T-helper 22 cell (primary cell): ENCODE measurements at regions not wholly inside any gene's neighbourhood (a gene's known extent, or its start where the extent isn't known, plus 50 kb on each side); places are given as distances from the start of the nearest gene placed in this dataset.

Source experiments
- DNase-seq: peaks from one replicate; pipeline ENCODE4 v3.0.0-alpha.2; 2020; ENCODE audit warnings: low read depth

DNA sequence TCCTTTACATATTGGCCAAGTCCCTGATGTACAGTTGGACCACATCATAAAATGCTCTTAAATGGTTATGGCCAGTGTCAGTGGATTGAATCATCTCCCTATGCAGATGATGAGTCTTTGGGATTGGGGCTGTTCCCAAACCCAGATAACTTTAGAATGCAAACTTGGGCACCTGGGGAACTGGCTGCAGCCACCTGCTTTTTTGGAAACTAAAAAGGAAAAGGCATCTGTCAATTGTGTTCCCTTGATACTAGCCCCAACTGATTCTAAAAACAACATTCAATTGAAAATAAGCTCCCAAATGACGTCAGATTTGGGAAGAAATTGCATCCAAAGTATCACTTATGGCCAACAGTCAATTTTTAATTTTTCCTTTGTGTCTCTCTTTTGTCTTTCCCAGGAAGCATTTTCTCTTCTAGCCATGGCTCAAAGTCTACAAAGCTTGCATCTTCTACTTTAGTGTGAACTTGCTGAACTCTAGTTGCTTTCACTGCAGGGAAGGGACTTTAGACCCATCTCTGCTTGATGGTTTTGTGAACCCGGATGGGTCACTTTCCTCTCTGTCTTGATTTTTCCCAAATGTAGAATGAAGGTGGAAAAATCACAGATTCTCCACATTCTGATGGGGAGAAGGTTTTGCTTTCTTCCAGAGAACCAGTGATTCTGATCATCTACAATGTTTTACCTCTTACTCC lies 402.3 kb upstream of the USP24 start:
- no peak for DNase-seq

DNA sequence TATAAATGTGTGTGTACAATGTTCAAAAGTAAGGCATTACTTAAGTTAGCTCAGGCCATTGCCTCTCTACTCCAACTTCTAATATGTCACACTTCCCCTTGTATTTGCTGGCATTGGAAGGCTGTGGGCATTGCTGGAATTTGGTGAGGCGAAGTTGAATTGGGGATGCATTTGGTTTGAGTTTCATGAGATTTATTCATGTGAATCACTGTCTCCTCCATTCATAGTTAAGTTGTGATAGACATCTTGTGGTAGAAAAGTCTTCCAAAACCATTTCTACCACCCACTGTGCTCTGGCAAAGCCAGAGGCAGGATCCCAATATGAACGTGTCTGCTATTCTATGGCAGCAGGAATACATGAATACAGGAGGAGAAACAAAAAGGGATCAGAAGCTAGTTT lies 397.8 kb upstream of the USP24 start:
- no peak for DNase-seq

DNA sequence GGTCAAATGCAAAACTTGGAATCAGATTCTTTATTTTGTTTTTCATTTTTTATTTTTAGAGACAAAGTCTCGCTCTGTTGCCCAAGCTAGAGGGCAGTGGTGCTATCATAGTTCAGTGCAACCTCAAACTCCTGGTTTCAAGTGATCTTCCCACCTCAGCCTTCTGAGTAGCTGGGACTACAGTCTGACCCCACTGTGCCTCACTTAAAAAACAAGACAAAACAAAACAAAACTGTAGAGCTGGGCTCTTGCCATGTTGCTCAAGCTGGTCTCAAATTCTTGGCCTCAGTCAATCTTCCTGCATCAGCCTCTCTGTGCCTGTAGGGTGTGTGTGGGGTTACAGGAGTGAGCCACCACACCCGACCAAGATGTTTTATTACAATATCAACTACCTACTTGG lies 396.0 kb upstream of the USP24 start:
- no peak for DNase-seq

DNA sequence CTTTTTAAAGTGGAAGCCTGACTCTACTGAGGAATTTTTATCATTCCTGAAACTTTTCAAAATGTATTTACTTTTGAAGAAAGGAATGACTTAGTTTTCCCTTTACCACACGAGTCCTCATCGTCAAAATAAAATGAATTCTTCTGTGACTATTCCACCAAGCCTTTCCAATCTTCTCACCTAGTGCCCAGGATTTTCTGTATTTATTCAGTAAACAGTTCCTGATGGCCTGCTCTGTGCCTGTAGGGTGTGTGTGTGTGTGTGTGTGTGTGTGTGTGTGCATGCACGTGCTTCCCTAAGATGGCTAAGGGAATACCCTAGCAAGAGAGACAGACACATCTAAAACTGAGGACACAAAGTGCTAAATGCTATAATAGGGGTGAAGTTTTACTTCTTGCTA lies 395.0 kb upstream of the USP24 start:
- no peak for DNase-seq

DNA sequence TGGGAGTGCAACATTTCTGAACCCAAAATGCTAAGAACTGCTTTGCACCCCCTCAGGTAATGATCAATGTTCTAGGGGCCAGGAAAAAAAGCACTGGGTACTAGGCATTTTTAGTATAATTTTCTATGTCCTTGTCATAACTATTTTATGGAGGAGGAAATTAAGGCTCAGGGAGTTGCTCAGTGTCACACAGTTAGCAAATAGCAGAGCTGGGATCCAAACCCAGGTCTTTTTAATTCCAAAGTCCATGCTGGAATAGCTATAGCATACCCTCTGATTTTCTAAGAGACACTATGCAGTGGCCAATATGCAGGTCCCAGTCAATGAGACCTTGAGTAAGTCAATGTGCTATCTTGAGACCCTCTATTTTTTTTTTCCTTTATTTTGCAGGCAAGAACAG lies 394.5 kb upstream of the USP24 start:
- no peak for DNase-seq

DNA sequence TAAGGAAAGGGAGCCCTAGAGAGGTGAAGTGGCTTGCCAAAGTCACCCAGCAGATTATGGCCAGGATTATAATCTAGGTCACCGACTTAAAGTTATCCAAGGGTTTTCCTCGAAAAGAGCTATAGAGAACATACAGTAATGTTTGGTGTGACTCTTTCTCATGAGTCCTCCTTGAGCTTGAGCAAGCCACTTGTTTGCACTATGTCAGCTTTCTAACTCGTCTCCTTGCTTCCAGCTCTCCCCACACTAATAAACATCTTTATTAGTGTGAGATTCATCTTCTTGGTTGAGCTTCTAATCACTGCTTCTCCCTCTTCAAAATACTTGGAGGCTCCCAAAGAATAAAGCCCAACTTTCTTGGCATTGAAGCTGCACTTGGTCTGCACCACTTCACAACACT lies 390.0 kb upstream of the USP24 start:
- no peak for DNase-seq

DNA sequence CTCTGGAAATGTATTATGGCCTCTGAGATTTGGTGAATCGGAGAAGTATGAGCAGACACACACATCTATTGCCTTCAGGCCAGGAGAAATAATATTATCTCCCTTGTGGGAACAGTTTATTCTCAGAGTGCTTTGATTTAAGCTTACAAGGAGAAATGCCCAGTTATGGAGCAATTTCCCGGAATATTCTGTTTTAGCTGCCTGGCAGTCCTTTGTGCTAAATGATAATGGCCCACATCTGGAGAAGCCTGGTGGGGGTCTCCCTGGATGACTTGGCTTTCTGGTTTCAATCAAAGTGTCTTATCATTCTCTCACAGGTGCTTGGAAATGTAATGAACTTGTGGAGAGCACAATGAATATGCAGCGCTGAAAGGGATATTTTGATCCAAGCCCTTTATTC lies 389.6 kb upstream of the USP24 start:
- DNase-seq, result no peak

DNA sequence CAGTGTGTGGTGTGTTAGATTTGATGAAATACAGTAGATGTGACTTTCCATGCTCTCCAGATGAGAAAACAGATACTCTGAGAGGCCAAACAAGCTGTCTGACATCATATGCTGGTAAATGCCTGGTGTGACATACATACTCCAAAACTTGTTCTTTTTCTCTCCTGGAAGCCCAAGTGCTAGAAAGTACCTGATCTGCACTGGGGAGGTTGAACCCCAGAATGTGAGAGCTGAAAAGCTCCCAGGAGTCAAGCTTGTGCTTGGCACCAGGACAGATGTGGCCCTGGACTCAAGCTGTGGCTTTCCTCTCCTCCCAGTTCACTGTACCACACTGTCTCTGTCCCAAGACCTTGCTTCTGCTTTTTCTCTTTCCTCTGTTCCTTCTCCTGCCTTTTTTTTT lies 389.0 kb upstream of the USP24 start:
- DNase-seq, result no peak

DNA sequence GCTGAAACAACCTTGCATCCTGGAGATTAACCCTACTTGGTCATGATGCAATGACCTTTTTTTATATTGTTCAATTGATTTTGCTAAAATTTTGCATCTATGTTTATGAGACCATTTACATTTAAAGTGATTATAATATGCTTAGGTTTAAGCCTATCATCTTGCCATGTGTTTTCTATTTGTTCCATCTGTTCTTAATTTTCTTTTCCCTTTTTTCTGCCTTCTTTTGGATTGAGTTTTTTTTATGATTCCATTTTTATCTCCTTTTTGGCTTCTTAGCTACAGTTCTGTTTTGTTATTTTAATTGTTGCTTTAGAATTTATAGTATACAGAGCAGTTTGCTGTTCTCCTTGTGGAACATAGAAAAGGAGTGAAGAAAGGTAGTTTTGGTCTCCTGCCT lies 385.1 kb upstream of the USP24 start:
- no peak for DNase-seq

DNA sequence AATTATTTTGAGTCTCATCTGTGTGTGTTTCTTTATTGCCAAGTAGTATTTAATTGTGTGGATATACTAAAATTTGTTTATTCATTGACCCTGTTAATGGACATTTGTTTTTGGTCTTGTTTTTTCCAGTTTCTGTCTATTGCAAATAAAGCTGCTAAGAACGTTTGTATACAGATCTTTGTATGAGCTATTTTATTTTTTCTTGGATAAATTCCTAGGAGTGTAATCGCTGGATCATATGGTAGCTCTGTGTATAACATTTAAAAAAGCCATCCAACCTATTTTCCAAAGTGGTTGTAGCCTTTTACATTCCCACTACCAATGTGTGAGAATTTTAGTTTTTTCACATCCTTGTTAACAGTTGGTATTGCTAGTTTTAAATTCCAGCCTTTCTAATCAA lies 382.7 kb upstream of the USP24 start:
- DNase-seq, result no peak

DNA sequence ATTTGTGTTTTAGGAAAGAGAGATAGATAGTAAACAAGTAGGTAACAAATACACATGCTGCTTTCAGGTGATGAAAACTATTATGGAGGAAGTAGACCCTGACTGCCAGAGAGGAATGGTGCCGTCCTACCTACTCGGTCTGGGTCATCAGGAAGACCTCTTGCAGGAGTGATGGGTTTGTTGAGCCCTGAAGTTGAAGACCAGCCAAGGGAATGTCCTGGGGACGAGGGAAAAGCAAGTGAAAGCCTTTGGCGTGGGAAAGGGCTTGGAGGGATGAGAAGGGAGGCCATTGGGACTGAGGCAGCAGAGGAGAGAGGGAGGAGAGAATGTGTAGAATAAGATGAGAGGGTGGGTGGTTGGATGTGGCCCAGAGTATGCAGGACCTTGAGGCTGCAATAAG lies 379.5 kb upstream of the USP24 start:
- no peak for DNase-seq

DNA sequence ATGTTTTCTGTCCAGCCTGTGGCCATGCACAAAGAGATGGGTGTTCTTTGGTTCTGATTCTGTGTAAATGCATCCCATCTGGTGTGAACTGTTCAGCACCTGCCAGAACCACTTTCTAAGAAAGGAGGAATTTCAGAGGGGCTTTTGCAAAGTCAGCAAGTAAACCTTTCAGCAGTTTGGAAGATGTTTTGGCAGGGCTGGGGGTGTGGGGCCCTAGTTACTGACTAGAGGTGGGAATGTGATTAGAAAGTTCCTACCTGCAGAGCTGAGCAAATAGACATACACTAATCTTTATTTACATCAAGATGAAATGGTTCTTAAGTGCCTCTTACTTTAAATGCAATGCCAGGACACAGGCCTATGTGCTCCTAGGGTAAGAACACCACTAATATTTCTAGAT lies 378.1 kb upstream of the USP24 start:
- DNase-seq, result no peak

DNA sequence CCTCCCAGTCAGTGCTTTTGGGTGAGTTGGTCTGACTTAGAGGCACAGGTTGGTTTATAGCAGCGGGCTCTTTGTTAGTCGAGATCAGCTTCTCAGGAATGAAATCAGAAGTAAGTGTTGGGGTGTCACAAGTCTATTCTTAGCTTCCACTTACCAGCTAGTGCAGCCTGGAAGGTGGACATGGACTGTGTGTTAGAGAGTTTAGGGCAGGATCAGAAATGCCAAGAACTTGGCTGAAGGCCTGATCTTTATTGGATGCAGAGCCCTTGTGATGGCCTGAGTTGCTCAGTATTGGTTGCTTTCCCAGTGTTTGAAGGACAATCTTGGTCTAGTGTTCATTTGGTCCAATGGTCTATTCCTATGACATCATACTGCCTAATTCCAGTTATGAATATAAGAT lies 377.0 kb upstream of the USP24 start:
- no peak for DNase-seq

DNA sequence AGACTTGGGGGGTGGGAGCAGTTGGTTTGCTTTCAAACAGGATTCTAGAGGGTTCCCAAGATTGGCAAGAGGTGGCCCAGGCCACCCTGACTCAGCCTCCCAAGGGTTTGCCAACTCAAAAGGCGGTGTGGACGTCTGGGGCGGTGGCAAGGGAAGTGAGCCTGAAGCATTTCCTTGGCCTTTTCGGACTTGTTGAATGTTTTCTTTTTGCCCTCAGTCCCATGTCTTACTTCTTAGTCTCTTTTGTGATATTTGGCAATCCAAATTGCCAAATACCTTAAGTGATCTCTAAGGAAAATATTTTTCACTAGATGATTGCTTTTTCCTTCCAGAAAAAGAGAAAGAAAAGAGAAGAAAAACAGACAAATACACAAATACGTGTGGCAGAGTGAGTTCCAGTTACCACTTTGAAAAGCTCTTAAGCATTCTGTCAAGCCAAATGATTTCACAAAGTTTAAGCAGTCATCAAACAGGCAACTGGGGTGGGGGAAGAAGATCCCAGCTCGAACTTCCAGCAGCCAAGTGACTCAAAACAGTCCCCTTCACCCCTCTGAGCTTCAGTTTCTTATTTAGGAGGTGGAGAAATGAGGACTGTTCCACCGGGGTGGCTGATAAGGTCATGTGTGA lies 374.6 kb upstream of the USP24 start:
- no peak for DNase-seq

DNA sequence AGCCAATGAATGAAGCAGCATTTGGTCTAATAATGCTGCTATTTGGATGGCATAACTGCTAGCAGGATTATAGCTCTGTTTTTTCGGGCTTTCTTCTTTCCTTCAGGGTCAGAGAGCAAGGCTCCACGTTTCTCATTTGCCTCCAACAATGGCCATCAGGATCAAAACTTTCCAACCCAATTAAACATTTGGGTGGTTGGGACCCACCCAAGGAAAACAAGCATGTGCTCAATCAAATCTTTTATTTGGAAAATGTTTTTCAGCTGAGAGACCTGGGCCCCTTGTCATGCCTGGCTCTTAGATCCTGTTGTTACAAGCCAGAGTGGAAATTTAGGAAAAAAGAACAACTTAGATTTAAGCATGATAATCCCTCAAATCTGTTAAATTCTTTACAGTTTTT lies 373.1 kb upstream of the USP24 start:
- no peak for DNase-seq

DNA sequence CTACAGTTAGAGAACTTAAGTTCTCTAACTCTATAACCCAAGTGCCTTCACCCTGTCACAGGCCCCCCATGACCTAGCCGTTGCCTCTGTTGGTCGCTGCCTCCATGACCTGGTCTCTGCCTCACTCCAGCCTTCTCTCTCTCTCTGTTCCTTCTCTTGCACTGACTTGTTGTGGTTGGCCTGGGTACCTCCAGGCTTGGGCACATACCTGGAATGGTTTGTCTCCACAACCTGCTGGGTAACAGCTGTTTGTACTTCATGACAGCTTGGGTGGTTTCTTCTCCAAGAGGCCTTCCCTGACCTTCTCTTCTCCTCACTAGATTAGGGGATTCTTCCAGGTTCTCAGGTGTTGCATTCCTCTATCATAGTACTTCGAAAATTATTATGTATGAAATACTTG lies 371.6 kb upstream of the USP24 start:
- no peak for DNase-seq

DNA sequence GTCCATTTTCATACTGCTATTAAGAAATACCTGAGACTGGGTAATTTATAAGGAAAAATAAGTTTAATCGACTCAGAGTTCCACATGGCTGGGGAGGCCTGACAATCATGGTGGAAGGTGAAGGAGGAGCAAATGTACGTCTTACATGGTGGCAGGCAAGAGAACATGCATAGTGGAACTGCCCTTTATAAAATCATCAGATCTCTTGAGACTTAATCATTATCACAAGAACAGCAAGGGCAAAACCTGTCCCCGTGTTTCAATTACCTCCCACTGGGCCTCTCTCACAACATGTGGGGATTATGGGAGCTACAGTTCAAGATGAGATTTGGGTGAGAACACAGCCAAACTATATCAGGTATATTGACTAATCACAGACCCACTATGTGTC lies 370.2 kb upstream of the USP24 start:
- no peak for DNase-seq

DNA sequence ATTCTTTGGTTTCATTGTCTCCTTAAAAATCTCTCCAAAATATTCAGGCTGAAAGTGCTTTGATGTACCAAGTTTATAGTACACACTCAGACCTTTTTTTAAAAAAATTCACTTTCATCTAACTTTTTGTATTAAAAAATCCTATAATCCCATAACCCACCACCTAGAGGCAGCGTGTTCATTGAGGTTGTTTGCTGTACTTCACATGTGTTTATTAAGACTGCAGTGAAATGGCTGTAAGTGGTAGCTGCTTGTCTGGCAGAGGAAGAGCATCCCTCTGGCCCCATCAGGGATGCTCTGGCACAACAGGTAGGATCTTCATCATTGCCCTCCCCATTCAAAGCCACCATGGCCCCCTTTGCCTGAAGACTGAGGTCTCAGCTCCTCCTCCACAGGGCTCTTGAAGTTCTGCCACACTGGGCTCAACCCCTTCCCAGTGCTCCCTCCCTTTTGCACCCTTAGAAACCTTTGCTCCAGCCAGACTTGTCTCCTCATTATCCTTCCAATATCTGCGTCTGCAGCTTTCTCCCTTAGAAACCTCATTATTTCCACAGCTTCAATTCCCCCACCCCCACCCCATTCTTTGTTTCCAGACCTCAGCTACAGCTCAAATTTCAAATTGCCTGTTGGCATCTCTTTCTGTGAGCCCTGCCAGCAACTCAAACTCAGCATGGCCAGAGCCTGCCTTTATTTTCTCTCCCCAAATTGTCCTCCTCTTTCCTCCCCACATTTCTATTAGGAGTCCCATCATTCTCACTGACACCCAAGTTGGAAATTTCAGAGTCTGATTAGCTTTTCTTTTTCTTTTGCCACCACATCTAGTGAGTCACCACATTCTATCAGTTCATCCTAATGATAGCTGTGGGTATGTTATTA lies 369.6 kb upstream of the USP24 start:
- DNase-seq, result no peak

DNA sequence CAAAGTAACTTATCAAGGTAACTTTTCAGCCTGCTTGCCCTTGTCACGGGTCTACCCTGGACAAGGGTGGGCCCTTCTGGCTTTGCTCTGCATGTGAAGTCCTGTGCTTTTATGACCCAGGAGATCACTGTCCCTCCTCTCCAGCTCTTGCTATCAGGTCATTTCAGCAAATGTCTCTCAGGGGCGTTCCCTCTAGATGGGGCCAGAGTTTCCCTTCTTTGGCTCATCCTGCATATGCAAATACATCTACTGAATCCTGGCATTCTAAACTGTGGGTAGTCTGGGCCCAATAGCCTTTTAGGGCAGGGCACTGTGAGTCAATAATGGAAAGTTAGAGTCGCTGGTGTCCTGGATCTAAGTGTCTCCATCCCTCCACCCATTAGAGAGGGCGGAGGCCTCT lies 366.9 kb upstream of the USP24 start:
- no peak for DNase-seq

DNA sequence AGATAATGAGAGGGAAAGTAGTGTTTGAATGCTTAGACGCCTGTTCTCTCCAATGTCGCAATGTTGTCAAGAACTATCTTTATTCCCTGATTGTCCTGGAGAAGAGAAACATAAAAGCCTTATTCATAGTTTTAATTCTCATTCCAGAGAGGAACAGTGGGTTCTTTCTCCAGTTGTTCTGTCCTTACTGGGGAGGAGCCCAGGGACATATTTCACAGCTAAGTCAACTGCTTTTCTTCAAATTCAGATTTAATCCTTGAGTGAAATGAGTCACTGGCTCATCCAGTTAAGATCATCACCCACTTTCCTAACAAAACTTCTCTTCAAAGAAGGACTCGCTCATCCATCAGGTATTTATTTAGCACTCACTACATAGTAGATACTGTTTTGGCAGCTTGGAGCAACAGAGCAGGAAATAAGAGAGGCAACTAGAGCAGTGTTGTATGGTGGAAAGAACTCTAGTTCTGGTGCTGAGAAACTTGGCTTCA lies 365.7 kb upstream of the USP24 start:
- no peak for DNase-seq

DNA sequence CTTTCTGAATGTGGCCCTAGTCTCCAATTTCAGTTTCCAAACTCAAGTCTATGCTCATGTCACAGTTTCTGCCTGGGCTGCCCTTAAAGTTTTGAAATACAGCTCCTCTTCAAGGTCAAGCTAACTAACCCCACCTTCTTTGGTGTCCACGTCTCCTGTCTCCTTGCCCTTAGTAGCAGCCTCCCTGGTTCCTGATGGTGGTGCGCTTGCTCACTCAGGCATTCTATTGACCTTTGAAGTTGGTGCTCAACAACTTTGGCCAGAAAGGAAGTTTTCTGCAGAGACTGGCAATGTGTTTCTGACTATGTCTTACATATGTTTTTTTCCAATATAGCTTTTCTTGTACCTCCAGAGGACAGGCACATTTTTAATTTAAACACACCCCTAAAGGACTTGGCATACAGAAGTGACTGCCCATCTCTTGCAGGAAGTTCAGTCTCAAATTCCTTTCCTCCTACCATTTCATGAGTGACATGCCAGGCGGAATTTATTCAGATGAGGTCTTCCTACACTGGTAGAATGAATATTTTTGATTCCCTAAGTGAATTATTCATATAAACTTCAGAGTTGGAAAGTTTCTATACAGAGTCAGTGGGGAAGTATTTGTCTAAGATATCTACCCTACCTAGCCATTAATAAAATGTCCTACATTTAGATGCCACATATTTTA lies 364.3 kb upstream of the USP24 start:
- no peak for DNase-seq

DNA sequence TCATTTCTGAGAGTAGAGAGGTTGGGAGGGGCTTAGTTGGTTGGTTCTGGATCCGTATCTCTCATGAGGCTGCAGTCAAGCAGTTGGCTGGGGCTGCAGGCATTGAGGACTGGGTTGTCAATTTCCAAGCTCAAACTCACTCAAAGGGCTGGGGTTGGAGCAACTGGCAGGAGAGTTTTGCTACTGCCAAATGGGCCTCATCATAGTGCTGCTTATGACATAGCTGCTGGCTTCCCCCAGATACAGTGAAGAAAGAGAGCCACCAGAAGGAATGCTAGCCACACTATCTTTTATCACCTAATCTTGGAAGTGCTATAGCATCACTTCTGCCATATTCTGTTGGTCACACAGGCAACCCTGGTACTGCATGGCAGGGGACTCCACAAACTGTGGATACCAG lies 363.5 kb upstream of the USP24 start:
- no peak for DNase-seq
